GM12865 (cell line): ENCODE measurements at regions not wholly inside any gene's neighbourhood (a gene's known extent, or its start where the extent isn't known, plus 50 kb on each side); places are given as distances from the start of the nearest gene placed in this dataset.

Experiments used
- DNase-seq: peaks from one replicate; pipeline ENCODE4 v3.0.0; 2010; ENCODE audit warnings: low read depth
- H3K4me3 ChIP-seq: 2 replicates; pipeline ENCODE4 v1.5.1; 2011; ENCODE audit warnings: mild to moderate bottlenecking, low read depth, low read length, control low read depth
- TF ChIP-seq, protein P1 (sequence below): IDR thresholded peaks from 2 replicates; pipeline ENCODE4 v1.5.1; 2011; ENCODE audit warnings: low read length, control low read depth, low read depth, inconsistent platforms; ENCODE audit not compliant: insufficient read depth; ENCODE audit errors: missing control alignments

DNA sequence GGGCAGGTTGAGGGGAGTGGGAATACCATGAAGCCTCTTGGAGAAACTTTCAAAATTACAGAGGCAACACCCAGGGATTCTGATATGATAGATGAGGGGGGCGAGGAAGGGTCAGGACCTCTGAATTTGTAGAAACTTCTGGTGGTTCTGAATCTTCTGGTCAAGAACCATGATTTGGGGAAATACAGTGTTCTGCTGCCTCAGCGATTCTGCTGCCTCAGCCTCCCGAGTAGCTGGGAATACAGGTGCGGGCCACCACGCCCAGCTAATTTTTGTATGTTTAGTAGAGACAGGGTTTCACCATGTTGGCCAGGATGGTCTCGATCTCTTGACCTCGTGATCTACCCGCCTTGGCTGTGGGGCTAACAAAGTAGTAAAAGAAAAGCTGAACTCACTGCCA is 70.4 kb downstream of the MAGEF1 start:
- H3K4me3 ChIP-seq, result no peak overlapping the region
- no peak for DNase-seq

DNA sequence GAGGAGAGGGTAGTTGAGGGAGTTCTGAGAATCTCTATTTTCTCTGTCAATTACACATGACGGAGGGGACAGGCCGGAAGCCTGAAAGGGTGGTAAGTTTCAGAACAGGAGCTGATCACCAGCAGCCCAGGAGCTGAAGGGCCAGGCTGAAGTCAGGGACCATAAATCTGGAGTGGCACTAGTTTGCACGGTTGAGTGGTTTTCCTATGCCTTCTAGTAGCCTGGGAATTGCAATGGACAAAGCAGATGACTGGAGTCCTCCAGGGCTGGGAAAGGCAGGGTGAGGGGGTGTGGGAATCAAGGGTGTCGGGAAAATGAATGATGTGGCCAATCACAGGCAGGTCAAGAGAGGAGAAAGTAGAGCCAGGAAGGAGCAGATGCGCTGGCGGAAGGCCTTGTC is 72.5 kb downstream of the MAGEF1 start:
- H3K4me3 ChIP-seq, result no peak overlapping the region
- TF ChIP-seq, protein P1, sequence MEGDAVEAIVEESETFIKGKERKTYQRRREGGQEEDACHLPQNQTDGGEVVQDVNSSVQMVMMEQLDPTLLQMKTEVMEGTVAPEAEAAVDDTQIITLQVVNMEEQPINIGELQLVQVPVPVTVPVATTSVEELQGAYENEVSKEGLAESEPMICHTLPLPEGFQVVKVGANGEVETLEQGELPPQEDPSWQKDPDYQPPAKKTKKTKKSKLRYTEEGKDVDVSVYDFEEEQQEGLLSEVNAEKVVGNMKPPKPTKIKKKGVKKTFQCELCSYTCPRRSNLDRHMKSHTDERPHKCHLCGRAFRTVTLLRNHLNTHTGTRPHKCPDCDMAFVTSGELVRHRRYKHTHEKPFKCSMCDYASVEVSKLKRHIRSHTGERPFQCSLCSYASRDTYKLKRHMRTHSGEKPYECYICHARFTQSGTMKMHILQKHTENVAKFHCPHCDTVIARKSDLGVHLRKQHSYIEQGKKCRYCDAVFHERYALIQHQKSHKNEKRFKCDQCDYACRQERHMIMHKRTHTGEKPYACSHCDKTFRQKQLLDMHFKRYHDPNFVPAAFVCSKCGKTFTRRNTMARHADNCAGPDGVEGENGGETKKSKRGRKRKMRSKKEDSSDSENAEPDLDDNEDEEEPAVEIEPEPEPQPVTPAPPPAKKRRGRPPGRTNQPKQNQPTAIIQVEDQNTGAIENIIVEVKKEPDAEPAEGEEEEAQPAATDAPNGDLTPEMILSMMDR, result no peak
- no peak for DNase-seq

More for the DNA sequence above, 70.4 kb downstream of the MAGEF1 start:
- TF ChIP-seq, protein P1, result no peak

DNA sequence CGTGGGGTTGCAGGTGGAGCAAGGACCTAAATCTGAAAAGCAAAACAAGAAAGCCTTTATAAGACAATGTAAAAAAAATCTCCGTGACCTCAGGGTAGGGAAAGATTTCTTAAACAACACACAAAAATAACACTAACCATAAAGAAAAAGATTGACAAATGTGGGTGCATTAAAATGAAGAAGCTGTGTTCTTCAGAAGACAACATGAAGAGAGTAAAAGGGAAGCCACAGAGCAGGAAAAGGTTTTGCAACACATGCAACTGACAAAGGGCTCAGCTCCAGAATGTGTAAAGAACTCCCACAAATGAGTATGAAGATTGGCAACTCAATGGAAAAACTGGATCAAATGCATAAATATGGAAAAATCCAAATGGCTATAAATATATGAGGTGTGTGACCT is 74.2 kb downstream of the MAGEF1 start:
- TF ChIP-seq, protein P1, result no peak
- H3K4me3 ChIP-seq, result no peak overlapping the region
- no peak for DNase-seq

DNA sequence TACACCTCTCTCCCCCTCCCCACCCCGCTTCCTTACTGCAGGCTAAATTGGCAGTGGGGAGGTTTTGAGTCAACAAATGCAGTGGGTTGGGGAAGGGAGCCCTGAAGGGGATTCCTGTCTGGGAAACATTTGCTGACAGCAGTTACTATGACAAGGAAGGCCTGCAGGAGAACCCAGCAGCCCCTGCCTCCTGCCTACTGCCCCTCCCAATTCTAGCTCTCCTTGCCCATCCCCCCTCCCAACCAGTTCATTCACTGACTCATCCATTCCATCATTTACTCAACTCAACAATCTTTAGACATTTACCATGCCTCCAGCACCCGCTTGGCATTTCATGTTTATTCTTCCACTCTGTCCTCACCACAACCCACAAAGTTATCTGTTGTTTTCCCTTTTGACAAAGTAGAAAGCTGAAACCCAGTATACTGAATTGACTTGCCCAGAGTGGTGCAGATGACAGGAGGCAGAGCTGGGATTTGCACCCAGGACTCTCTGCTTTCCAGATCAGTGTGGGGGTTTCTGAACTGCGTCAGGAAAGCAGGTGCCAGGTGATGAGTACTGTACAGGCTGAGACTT is 75.0 kb downstream of the MAGEF1 start:
- no peak overlapping the region for H3K4me3 ChIP-seq
- TF ChIP-seq, protein P1, result no peak
- no peak for DNase-seq

DNA sequence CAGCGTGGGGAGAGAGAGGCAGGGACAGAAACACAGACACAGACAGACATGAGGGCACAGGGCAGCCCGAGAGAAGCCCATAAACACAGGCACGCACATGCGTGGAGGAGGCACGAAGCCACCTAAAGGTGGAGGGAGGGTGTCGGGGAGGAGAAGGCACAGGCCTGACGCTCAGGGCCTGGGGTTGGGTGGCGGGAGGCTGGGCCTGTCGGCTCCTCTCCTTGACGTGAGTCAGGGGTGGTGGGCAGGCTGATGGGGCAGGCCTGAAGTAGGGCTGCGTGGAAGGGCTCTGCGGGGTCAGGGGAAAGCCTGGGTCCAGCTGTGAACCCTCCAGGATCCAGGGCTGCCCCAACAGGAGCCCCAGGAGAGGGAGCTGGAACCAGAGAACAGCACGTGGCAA is 74.2 kb downstream of the EPHB3 start:
- no peak for DNase-seq
- H3K4me3 ChIP-seq, result no peak overlapping the region
- TF ChIP-seq, protein P1, result no peak

DNA sequence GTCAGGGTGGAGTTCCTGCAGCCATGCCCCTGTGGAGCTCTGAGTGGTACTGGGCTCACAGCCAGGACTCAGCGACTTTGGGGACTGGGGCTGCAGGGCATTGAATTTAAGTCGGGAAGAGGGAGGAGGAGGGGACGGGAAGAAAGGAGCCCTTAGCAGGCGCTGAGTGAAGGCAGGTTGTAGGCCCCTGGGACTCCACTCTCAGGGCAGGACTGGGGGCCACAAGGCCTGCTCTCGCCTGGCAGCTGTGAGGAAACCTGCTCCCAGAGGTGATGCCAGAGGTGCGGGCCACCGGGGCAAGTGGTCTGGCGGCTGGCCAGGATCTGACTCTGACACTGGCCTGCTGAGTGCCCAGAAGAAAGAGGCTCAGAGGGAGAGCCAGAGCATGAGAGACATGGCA is 73.5 kb downstream of the EPHB3 start:
- DNase-seq, result no peak
- TF ChIP-seq, protein P1, result no peak
- H3K4me3 ChIP-seq, result no peak overlapping the region

DNA sequence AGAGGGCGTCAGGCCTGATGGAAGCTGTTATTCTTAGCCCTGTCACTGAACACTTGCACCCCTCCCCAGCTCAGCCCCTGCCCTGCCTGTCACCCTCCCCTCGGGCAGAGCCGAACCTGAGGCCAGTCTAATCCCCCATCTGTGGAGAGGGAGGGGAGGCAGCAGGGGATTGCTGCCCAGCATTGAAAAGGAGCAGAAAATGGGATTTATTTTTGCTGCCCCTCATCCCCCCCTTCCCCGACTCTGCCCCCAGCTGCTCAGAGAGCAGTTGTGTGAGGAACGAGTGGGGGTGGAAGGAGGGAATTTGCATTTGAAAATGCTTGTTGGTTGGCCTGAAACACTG is 71.6 kb downstream of the EPHB3 start:
- no peak for DNase-seq
- H3K4me3 ChIP-seq, result no peak overlapping the region
- TF ChIP-seq, protein P1, result no peak
